SK-N-SH (cell line): ENCODE measurements at regions not wholly inside any gene's neighbourhood (a gene's known extent, or its start where the extent isn't known, plus 50 kb on each side); places are given as distances from the start of the nearest gene placed in this dataset.

ENCODE experiments used
- CTCF ChIA-PET: fragments of 300-600, 350-600 bp; formaldehyde crosslinking; extraction: SDS; loops from one replicate; lab custom pipeline; 2021; lab: Yijun Ruan, JAX
- POLR2A ChIA-PET: fragments of 350-600 bp; sonication (Branson Sonifier 250); formaldehyde crosslinking; extraction: SDS; loops from one replicate; lab custom pipeline; 2020; ENCODE audit warnings: antibody characterized with exemption, inconsistent platforms; lab: Yijun Ruan, JAX
- DNase-seq: peaks from one replicate; pipeline ENCODE4 v3.0.0; 2012
- H2AFZ ChIP-seq: fragments of 200-600 bp; sonication (generic); 2 replicates; pipeline ENCODE4 v1.8.1; 2016; ENCODE audit warnings: antibody characterized with exemption, mild to moderate bottlenecking, low read depth
- H3F3A ChIP-seq: fragments of 200-600 bp; sonication (generic); replicated peaks from 2 replicates; pipeline ENCODE3; 2016; ENCODE audit warnings: antibody characterized with exemption, mild to moderate bottlenecking; ENCODE audit not compliant: insufficient read depth
- H3K27ac ChIP-seq, 2 experiments: fragments of 200-500 bp in 1 of 2; fragments of 200-600 bp in 1 of 2; sonication (Bioruptor generic) in 1 of 2; sonication (generic), shearing (Covaris generic) in 1 of 2; 2 replicates each; pipeline versions ENCODE4 v1.5.1 to v1.6.1; 2014 to 2016; ENCODE audit warnings: low read depth in 2 of 2, inconsistent platforms in 1 of 2, low read length in 1 of 2, mild to moderate bottlenecking in 1 of 2, mixed read lengths in 1 of 2
- H3K27me3 ChIP-seq: fragments of 200-600 bp; sonication (generic), shearing (Covaris generic); 2 replicates; pipeline ENCODE4 v1.6.1; 2016; ENCODE audit warnings: mixed run types; ENCODE audit not compliant: insufficient read depth
- H3K36me3 ChIP-seq, 2 experiments: fragments of 200-500 bp in 1 of 2; fragments of 200-600 bp in 1 of 2; sonication (Bioruptor generic) in 1 of 2; sonication (generic) in 1 of 2; replicated peaks in 1 of 2; 2 replicates each; pipeline versions ENCODE3 to v1.5.1; 2014 to 2016; ENCODE audit warnings: low read length in 1 of 2, mild to moderate bottlenecking in 1 of 2; ENCODE audit not compliant: insufficient read depth in 2 of 2, control insufficient read depth in 1 of 2
- H3K4me1 ChIP-seq, 2 experiments: fragments of 200-500 bp in 1 of 2; fragments of 200-600 bp in 1 of 2; sonication (Bioruptor generic) in 1 of 2; sonication (generic), shearing (Covaris generic) in 1 of 2; 2 replicates each; pipeline versions ENCODE4 v1.5.1 to v1.6.1; 2014 to 2016; ENCODE audit warnings: low read depth in 1 of 2, low read length in 1 of 2, mixed run types in 1 of 2; ENCODE audit not compliant: insufficient read depth in 2 of 2, control insufficient read depth in 1 of 2
- H3K4me2 ChIP-seq: fragments of 200-600 bp; sonication (generic), shearing (Covaris generic); 2 replicates; pipeline ENCODE4 v1.6.1; 2017; ENCODE audit warnings: mixed run types
- H3K4me3 ChIP-seq, 2 experiments: fragments of 200-500 bp in 1 of 2; fragments of 200-600 bp in 1 of 2; sonication (Bioruptor generic) in 1 of 2; sonication (generic), shearing (Covaris generic) in 1 of 2; 2 replicates each; pipeline versions ENCODE4 v1.5.1 to v1.8.1; 2014 to 2016; ENCODE audit warnings: low read depth in 2 of 2, inconsistent platforms in 1 of 2, low read length in 1 of 2, mild to moderate bottlenecking in 1 of 2, mixed read lengths in 1 of 2, moderate library complexity in 1 of 2
- H3K79me2 ChIP-seq: fragments of 200-600 bp; sonication (generic); 2 replicates; pipeline ENCODE4 v1.8.1; 2017; ENCODE audit warnings: mild to moderate bottlenecking; ENCODE audit not compliant: insufficient read depth
- H3K9ac ChIP-seq: fragments of 200-600 bp; sonication (generic); 2 replicates; pipeline ENCODE4 v1.6.1; 2017; ENCODE audit warnings: mixed run types
- H3K9me2 ChIP-seq: fragments of 200-600 bp; sonication (generic); 2 replicates; pipeline ENCODE4 v1.6.1; 2017; ENCODE audit warnings: mixed run types
- H3K9me3 ChIP-seq: fragments of 200-600 bp; sonication (generic); 2 replicates; pipeline ENCODE4 v1.6.1; 2017; ENCODE audit warnings: mixed run types, mild to moderate bottlenecking, moderate library complexity
- H4K20me1 ChIP-seq: fragments of 200-600 bp; sonication (generic); 2 replicates; pipeline ENCODE4 v1.6.1; 2017; ENCODE audit warnings: mild to moderate bottlenecking, mixed run types; ENCODE audit not compliant: insufficient read depth
- CHD2 ChIP-seq: fragments of 150-350 bp; IDR thresholded peaks from 2 replicates; pipeline ENCODE4 v1.6.1; 2018; ENCODE audit warnings: low read length; ENCODE audit not compliant: partially characterized antibody
- ELF1 ChIP-seq: IDR thresholded peaks from 2 replicates; pipeline ENCODE4 v1.4.0; 2012
- EP300 ChIP-seq, 2 experiments: IDR thresholded peaks; 2 replicates each; pipeline versions ENCODE4 v1.4.0 to v1.6.1; 2012; ENCODE audit warnings: borderline replicate concordance in 1 of 2, low read depth in 1 of 2, low read length in 1 of 2
- FOSL2 ChIP-seq: IDR thresholded peaks from 2 replicates; pipeline ENCODE4 v1.4.0; 2012; ENCODE audit warnings: low read depth, mild to moderate bottlenecking, moderate library complexity, borderline replicate concordance
- FOXJ3 ChIP-seq: sonication (generic); formaldehyde crosslinking; IDR thresholded peaks from 2 replicates; pipeline ENCODE4 v1.5.1; 2020; ENCODE audit warnings: mild to moderate bottlenecking, missing genetic modification reagents
- FOXM1 ChIP-seq: IDR thresholded peaks from 2 replicates; pipeline ENCODE4 v1.4.0; 2012; ENCODE audit warnings: low read depth, mild to moderate bottlenecking
- GABPA ChIP-seq: IDR thresholded peaks from 2 replicates; pipeline ENCODE4 v1.4.0; 2012; ENCODE audit warnings: low read depth, mild to moderate bottlenecking
- MXI1 ChIP-seq: IDR thresholded peaks from 2 replicates; pipeline ENCODE4 v1.6.1; 2012; ENCODE audit warnings: mild to moderate bottlenecking, low read depth, low read length, improper control_type of control experiment
- RCOR1 ChIP-seq: fragments of 150-350 bp; IDR thresholded peaks from 2 replicates; pipeline ENCODE4 v1.6.1; 2017; ENCODE audit warnings: antibody characterized with exemption, low read length
- RFX5 ChIP-seq: IDR thresholded peaks from 2 replicates; pipeline ENCODE4 v1.6.1; 2012; ENCODE audit warnings: mild to moderate bottlenecking, improper control_type of control experiment, low read length
- RXRA ChIP-seq: IDR thresholded peaks from 2 replicates; pipeline ENCODE4 v1.4.0; 2012; ENCODE audit warnings: low read depth, mild to moderate bottlenecking, borderline replicate concordance
- SIN3A ChIP-seq: IDR thresholded peaks from 2 replicates; pipeline ENCODE4 v1.6.1; 2012; ENCODE audit warnings: low read depth, mild to moderate bottlenecking, low read length, moderate library complexity, borderline replicate concordance
- TAF1 ChIP-seq: IDR thresholded peaks from 2 replicates; pipeline ENCODE4 v1.6.1; 2012; ENCODE audit warnings: low read depth, mild to moderate bottlenecking, low read length, moderate library complexity, borderline replicate concordance
- TCF12 ChIP-seq: IDR thresholded peaks from 2 replicates; pipeline ENCODE4 v1.4.0; 2012
- YY1 ChIP-seq: IDR thresholded peaks from 2 replicates; pipeline ENCODE4 v1.4.0; 2012; ENCODE audit warnings: low read depth, mild to moderate bottlenecking
- WGBS: methylation state at CpG from one replicate; pipeline ENCODE4 v1.1.6; 2017; ENCODE audit warnings: low lambda C conversion rate; 5-methylcytosine and 5-hydroxymethylcytosine counted together
- TF ChIP-seq, protein P1 (sequence below): fragments of 150-350 bp; IDR thresholded peaks from 2 replicates; pipeline ENCODE4 v1.6.1; 2016; ENCODE audit warnings: mild to moderate bottlenecking, low read depth, low read length
- TF ChIP-seq, protein P2 (sequence below): IDR thresholded peaks from 2 replicates; pipeline ENCODE4 v1.4.0; 2012; ENCODE audit warnings: low read depth, borderline replicate concordance
- TF ChIP-seq, protein P3 (sequence below): fragments of 200-600 bp; sonication (generic); IDR thresholded peaks from 2 replicates; pipeline ENCODE4 v1.6.1; 2017; ENCODE audit warnings: antibody characterized with exemption, mild to moderate bottlenecking, moderate library complexity
- TF ChIP-seq, protein P4 (sequence below): fragments of 150-350 bp; IDR thresholded peaks from 2 replicates; pipeline ENCODE4 v1.6.1; 2017; ENCODE audit warnings: antibody characterized with exemption, low read length, low read depth, borderline replicate concordance
- TF ChIP-seq, protein P5 (sequence below): IDR thresholded peaks from 2 replicates; pipeline ENCODE4; 2012

DNA sequence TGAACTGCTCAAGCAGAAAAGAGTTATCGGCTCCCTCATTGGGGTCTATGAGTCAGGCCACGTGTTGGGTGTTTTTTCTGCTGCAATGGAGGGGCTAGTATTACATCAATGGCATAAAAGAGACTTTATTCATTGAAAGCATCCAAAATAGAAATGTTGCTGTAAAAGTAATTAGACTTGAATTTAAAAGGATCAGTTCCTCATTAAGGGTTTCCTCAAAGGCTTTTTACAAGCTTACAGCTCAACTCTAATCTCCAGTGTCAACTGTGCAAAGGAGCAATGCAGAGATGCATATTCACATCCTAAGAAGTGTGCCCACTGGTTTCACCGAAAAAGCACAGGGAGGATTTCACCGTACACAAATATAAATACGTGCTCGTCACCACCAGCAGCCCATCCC lies 300.3 kb downstream of the FOXO1 start (continued):
- TF ChIP-seq, protein P1, sequence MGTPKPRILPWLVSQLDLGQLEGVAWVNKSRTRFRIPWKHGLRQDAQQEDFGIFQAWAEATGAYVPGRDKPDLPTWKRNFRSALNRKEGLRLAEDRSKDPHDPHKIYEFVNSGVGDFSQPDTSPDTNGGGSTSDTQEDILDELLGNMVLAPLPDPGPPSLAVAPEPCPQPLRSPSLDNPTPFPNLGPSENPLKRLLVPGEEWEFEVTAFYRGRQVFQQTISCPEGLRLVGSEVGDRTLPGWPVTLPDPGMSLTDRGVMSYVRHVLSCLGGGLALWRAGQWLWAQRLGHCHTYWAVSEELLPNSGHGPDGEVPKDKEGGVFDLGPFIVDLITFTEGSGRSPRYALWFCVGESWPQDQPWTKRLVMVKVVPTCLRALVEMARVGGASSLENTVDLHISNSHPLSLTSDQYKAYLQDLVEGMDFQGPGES = no peak
- no peak for TF ChIP-seq FOXJ3 (CRISPR knock-in tag)
- no peak for TF ChIP-seq EP300 (IDR thresholded peaks at IDR 0.05; ENCODE audit: borderline replicate concordance in 1 of 2, low read depth in 1 of 2, low read length in 1 of 2)
- no peak for TF ChIP-seq TAF1
- no peak for TF ChIP-seq ELF1
- TF ChIP-seq SIN3A = no peak

DNA sequence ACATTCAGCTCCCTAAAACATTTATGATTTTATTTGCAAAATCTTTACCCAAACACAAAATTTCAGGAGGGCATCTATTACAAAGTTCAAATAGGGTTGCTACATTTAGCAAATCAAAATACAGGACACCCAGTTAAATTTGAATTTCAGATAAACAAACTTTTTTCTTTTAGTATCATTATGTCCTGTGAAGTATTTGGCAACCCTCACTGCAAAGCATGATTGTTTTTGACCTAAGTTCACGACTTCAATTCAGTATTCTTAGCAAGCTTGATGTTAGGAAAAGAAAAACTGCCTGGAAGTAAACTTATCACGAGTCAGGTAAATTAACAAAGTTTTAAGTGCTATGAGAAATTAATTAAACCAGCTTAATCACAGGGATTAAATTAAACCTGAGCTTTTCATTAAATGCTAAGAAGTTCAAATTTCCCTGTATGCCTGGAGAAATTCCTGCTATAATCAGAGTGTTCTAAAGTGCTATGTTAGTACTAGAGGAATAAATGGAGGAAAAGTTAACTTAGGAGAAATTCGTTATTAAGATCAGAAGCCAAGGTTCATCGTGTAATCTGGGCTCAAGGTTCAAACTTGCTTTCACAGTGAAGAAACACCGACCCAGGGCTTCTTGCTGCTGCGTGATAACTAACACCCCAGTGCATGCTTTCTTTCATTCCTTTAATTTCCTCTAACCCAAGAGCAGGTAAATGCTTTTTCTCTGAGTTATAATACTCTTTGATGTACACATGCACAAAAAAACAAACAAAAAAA lies 298.1 kb downstream of the FOXO1 start:
- Histone ChIP-seq H3K27me3 (no peaks in the 10 kb centered on the region), H3K9me2 (no peaks in the 10 kb centered on the region), H3F3A (no peaks in the 10 kb centered on the region), H3K79me2 (no peaks in the 10 kb centered on the region), H2AFZ (no peak overlapping the region), H4K20me1 (no peaks in the 10 kb centered on the region), H3K4me1 (no peaks in the 10 kb centered on the region), H3K9me3 (no peaks in the 10 kb centered on the region), H3K36me3 (no peaks in the 10 kb centered on the region), H3K4me2 (no peak overlapping the region), H3K27ac (no peak overlapping the region), H3K4me3 (no peak overlapping the region), H3K9ac (no peak overlapping the region)
- CTCF ChIA-PET = interaction anchor here (0.7 kb wide), 1 partner anchor 397 kb away, joined by 3 read pairs; no protein-coding TSS in a partner anchor
- no peak for DNase-seq
- no peak for TF ChIP-seq YY1
- 67% methylated on average over 6 of the region's 6 CpGs for WGBS
- POLR2A ChIA-PET = no interaction called here

DNA sequence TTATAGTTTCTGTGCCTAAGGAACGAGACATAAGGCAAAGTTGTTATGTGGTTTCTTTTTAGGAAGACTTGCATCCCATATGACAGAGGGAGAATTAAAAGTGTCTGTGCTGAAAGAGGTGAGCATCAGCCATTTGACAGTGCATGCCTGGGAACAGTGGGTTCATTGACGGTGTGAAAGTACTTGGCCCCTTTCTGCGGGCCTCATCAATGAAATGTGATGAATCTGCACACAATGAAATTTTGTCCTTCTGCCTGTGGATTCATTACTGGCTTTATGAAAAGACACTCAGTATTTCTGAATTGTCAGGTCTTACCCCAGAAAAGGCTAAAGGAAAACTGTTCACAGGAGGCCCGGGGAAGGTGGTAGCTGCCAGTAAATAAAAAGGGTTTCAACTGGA lies 295.8 kb downstream of the FOXO1 start:
- no peak overlapping the region for H3K4me2 ChIP-seq
- H3K9me2 ChIP-seq = no peaks in the 10 kb centered on the region
- POLR2A ChIA-PET = no interaction called here
- H3K4me1 ChIP-seq = peaks cover 0 to 8% of the 10 kb centered on the region in 2 experiments; a peak in 1 of 4 replicates
- H3K9ac ChIP-seq = no peak overlapping the region
- H3K79me2 ChIP-seq = no peaks in the 10 kb centered on the region
- no peaks in the 10 kb centered on the region for H4K20me1 ChIP-seq
- H3K36me3 ChIP-seq = no peaks in the 10 kb centered on the region
- WGBS = 76% methylated on average over 4 of the region's 4 CpGs
- TF ChIP-seq, protein P2, sequence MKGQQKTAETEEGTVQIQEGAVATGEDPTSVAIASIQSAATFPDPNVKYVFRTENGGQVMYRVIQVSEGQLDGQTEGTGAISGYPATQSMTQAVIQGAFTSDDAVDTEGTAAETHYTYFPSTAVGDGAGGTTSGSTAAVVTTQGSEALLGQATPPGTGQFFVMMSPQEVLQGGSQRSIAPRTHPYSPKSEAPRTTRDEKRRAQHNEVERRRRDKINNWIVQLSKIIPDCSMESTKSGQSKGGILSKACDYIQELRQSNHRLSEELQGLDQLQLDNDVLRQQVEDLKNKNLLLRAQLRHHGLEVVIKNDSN = no peak
- TF ChIP-seq, protein P3, sequence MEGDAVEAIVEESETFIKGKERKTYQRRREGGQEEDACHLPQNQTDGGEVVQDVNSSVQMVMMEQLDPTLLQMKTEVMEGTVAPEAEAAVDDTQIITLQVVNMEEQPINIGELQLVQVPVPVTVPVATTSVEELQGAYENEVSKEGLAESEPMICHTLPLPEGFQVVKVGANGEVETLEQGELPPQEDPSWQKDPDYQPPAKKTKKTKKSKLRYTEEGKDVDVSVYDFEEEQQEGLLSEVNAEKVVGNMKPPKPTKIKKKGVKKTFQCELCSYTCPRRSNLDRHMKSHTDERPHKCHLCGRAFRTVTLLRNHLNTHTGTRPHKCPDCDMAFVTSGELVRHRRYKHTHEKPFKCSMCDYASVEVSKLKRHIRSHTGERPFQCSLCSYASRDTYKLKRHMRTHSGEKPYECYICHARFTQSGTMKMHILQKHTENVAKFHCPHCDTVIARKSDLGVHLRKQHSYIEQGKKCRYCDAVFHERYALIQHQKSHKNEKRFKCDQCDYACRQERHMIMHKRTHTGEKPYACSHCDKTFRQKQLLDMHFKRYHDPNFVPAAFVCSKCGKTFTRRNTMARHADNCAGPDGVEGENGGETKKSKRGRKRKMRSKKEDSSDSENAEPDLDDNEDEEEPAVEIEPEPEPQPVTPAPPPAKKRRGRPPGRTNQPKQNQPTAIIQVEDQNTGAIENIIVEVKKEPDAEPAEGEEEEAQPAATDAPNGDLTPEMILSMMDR = no peak
- TF ChIP-seq RCOR1 (no peak), EP300 (IDR thresholded peaks at IDR 0.05; ENCODE audit: borderline replicate concordance in 1 of 2, low read depth in 1 of 2, low read length in 1 of 2) (no peak), TCF12 (no peak), CHD2 (no peak), FOSL2 (no peak), YY1 (no peak), MXI1 (no peak), GABPA (no peak), FOXM1 (no peak), RFX5 (no peak), RXRA (no peak)
- TF ChIP-seq, protein P4, sequence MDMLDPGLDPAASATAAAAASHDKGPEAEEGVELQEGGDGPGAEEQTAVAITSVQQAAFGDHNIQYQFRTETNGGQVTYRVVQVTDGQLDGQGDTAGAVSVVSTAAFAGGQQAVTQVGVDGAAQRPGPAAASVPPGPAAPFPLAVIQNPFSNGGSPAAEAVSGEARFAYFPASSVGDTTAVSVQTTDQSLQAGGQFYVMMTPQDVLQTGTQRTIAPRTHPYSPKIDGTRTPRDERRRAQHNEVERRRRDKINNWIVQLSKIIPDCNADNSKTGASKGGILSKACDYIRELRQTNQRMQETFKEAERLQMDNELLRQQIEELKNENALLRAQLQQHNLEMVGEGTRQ = no peak
- TF ChIP-seq, protein P5, sequence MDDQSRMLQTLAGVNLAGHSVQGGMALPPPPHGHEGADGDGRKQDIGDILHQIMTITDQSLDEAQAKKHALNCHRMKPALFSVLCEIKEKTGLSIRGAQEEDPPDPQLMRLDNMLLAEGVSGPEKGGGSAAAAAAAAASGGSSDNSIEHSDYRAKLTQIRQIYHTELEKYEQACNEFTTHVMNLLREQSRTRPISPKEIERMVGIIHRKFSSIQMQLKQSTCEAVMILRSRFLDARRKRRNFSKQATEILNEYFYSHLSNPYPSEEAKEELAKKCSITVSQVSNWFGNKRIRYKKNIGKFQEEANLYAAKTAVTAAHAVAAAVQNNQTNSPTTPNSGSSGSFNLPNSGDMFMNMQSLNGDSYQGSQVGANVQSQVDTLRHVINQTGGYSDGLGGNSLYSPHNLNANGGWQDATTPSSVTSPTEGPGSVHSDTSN = no peak
- TF ChIP-seq, all 33 proteins: peak for 0
- no peak overlapping the region for H3K27ac ChIP-seq
- H3F3A ChIP-seq = no peaks in the 10 kb centered on the region
- DNase-seq = no peak
- no peaks in the 10 kb centered on the region for H3K9me3 ChIP-seq
- H3K4me3 ChIP-seq = no peak overlapping the region
- no peaks in the 10 kb centered on the region for H3K27me3 ChIP-seq
- no peak overlapping the region for H2AFZ ChIP-seq
- CTCF ChIA-PET = no interaction called here
